ENCODE measurements at regions not wholly inside any gene's neighbourhood (a gene's known extent, or its start where the extent isn't known, plus 50 kb on each side); places are given as distances from the start of the nearest gene placed in this dataset.

DNA sequence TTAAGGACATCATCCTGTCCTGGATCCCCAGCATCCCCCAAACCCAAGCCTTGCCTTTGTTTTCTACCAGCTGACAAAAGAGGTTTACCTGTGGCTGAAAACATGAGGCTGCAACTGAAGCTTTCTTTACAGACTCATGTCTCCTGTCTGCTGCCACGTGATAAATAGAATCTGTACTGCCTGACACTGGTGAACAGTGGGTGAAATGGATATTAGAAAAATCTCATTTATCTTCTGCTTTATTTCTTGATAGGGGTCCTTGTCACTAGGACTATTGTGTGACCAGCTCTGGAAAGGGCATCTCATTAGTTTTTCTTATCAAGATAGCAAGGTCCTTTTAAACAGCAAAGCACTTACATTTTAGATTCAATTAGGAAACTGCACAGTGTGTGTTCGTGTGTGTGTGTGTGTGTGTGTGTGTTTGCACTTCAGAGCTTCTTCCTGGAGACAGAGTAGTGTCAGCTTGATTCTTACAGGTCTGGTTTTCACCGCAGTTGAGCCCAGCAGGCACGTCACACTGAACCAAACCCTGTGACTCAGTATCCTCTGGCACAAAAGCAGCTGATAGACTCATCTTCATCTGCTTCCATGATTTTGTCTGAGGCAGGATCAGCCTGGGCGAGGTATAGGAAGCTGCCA, 373.5 kb upstream of the CELF2 start:
- Histone ChIP-seq H3K79me1 (ENCODE audit: low read depth in 1 of 2, low read length in 2 of 2) (no peaks in the 10 kb centered on the region), H3K9ac (ENCODE audit: low read depth, low read length) (no peak overlapping the region), H2BK5ac (ENCODE audit: low read depth, low read length, poor library complexity, severe bottlenecking) (no peak overlapping the region), H2BK15ac (ENCODE audit: low read depth, low read length) (peak overlapping the region; percentile 39; the same call in 1 of the 3 replicates), H3K14ac (replicated peaks; ENCODE audit: low read depth, low read length) (0 out of 2 replicates have a peak overlapping the region, but pooled peaks have one; percentile 20), H3K4me1 (ENCODE audit: control insufficient read depth, insufficient read depth, low read length) (peaks cover 10% of the 10 kb centered on the region), H3K27me3 (ENCODE audit: control insufficient read depth, insufficient read depth, low read length) (no peaks in the 10 kb centered on the region), H3K27ac (ENCODE audit: insufficient read depth, low read length) (no peak overlapping the region), H2BK120ac (ENCODE audit: low read depth, low read length) (peak overlapping the region; percentile 26), H4K5ac (ENCODE audit: low read depth, low read length) (peak overlapping the region; percentile 67; the same call in 1 of the 2 replicates), H4K91ac (ENCODE audit: insufficient read depth, low read depth, low read length) (peak overlapping the region; percentile 13; the same call in 1 of the 2 replicates), H2BK20ac (ENCODE audit: low read depth, low read length) (peak overlapping the region; percentile 33), H2AFZ (replicated peaks; ENCODE audit: low read length, poor library complexity) (peak overlapping the region; percentile 18), H3K9me1 (ENCODE audit: insufficient read depth, low read length) (no peaks in the 10 kb centered on the region), H3K4me3 (ENCODE audit: insufficient read depth, low read depth, low read length) (no peak overlapping the region), H4K8ac (ENCODE audit: low read depth in 2 of 2, low read length in 2 of 2) (no peak overlapping the region; a peak in 1 of 4 replicates), H2AK9ac (replicated peaks; ENCODE audit: low read depth, low read length, poor library complexity) (no peak overlapping the region), H3K18ac (ENCODE audit: low read depth, low read length) (peak overlapping the region; percentile 46), H3K36me3 (ENCODE audit: control insufficient read depth, insufficient read depth, low read length) (no peaks in the 10 kb centered on the region), H2AK5ac (ENCODE audit: low read depth, low read length) (no peak overlapping the region), H3K4ac (ENCODE audit: low read depth, low read length) (peak overlapping the region; percentile 41; the same call in 1 of the 2 replicates), H3K9me3 (ENCODE audit: control insufficient read depth, insufficient read depth, low read length) (no peaks in the 10 kb centered on the region; the same call in 1 of the 2 replicates), H3K56ac (ENCODE audit: extremely low read depth, insufficient read depth, low read length) (no peak overlapping the region), H3K23ac (ENCODE audit: low read depth, low read length) (no peak overlapping the region), H4K20me1 (ENCODE audit: insufficient read depth, low read length) (no peaks in the 10 kb centered on the region), H3K4me2 (ENCODE audit: low read depth, low read length) (no peak overlapping the region)
- in situ Hi-C loops (cut with MboI; ENCODE audit: low sequenced_read_pairs): no loop called here
- peak; percentile 40 for ATAC-seq (ENCODE audit: low read depth)
- BruUV-seq (replicated peaks): no TSS peak
- dilution Hi-C loops (cut with HindIII; ENCODE audit: low sequenced_read_pairs, unreplicated experiment): no loop called here
- no CpG with 5 or more reads among the region's 5 CpGs for WGBS, 2 experiments (ENCODE audit: extremely low coverage in 2 of 2, insufficient read length in 1 of 2)
- intact Hi-C loops (cut with micrococcal nuclease): no loop called here
- TF ChIP-seq BHLHE40 (IDR thresholded peaks at IDR 0.05; ENCODE audit: low read depth, low read length) (no peak), SMC3 (IDR thresholded peaks at IDR 0.05; ENCODE audit: low read depth, low read length) (no peak), CHD1 (IDR thresholded peaks at IDR 0.05; ENCODE audit: low read depth, low read length) (no peak), RFX5 (IDR thresholded peaks at IDR 0.05; ENCODE audit: low read depth, low read length) (peak; percentile 86)
- ChIA-PET POLR2A (ENCODE audit: unreplicated experiment) (no interaction called here), CTCF (interaction anchor here (1.0 kb wide), 1 partner anchor 17 kb away, joined by 3 read pairs; no protein-coding TSS in a partner anchor)
- peak; percentile 77 for DNase-seq

Data from IMR-90 (cell line).